K562 (cell line): ENCODE measurements at regions not wholly inside any gene's neighbourhood (a gene's known extent, or its start where the extent isn't known, plus 50 kb on each side); places are given as distances from the start of the nearest gene placed in this dataset.
"Not testable (repeated sequence)": the region's sequence is repeated elsewhere in the genome, so short reads cannot be mapped to it uniquely, and the experiment has no call there.

Experiments
- ATAC-seq: fragments of 200-7000 bp; cut with Tn5 transposase; 3 replicates; pipeline ENCODE4 v1.9.1; 2020; ENCODE audit warnings: moderate library complexity
- BruUV-seq: library from RNA; stranded (reverse); fragments of 400-500 nt; replicated peaks from 2 replicates; lab custom pipeline; 2021; lab: Mats Ljungman, UMichigan
- CTCF ChIA-PET: fragments of 300-600 bp; formaldehyde crosslinking; extraction: SDS; loops from one replicate; lab custom pipeline; 2021; ENCODE audit warnings: low intra/inter-chr PET ratio; lab: Yijun Ruan, JAX
- POLR2A ChIA-PET: fragments of 300-600, 350-650 bp; sonication (Branson Sonifier 250); formaldehyde crosslinking; extraction: SDS; loops from one replicate; lab custom pipeline; 2021; ENCODE audit warnings: antibody characterized with exemption, inconsistent platforms; lab: Yijun Ruan, JAX
- DNase-seq, 4 experiments: peaks; one replicate each; pipeline versions ENCODE4 v3.0.0 to v3.0.0-alpha.2; 2011 to 2018; ENCODE audit warnings: low spot score in 3 of 4, mixed read lengths in 3 of 4; ENCODE audit errors: extremely low read depth in 1 of 4
- FAIRE-seq: peaks from 2 replicates; lab custom pipeline; 2011; peaks lifted over from hg19 to GRCh38; lab: Jason Lieb, UNC
- H2AFZ ChIP-seq: 2 replicates; pipeline ENCODE4 v1.6.0; 2011; ENCODE audit warnings: low read depth, low read length, control low read depth, inconsistent platforms
- H3K27ac ChIP-seq: fragments of 200-600 bp; 3 replicates; pipeline ENCODE4 v1.8.0; 2011; ENCODE audit warnings: low read depth, mild to moderate bottlenecking, control low read depth, inconsistent platforms, low read length, moderate library complexity, mixed read lengths; ENCODE audit errors: extremely low read depth
- H3K27me3 ChIP-seq, 2 experiments: fragments of 300-600 bp in 1 of 2; 2 replicates in 1 of 2; 3 replicates in 1 of 2; pipeline versions ENCODE4 v1.6.0 to v1.8.0; 2011; ENCODE audit warnings: inconsistent platforms in 2 of 2, low read length in 2 of 2, mild to moderate bottlenecking in 1 of 2, mixed read lengths in 1 of 2, moderate library complexity in 1 of 2; ENCODE audit not compliant: control insufficient read depth in 2 of 2, insufficient read depth in 2 of 2
- H3K36me3 ChIP-seq: fragments of 300-600 bp; 3 replicates; pipeline ENCODE4 v1.8.0; 2011; ENCODE audit warnings: mild to moderate bottlenecking, low read length, inconsistent platforms; ENCODE audit not compliant: control insufficient read depth, insufficient read depth
- H3K4me1 ChIP-seq, 2 experiments: fragments of 200-600 bp in 1 of 2; replicated peaks in 1 of 2; 2 replicates in 1 of 2; 3 replicates in 1 of 2; pipeline versions ENCODE4 v1.5.1 to v1.8.0; 2011; ENCODE audit warnings: inconsistent platforms in 2 of 2, low read length in 2 of 2, mild to moderate bottlenecking in 1 of 2, mixed read lengths in 1 of 2, moderate library complexity in 1 of 2; ENCODE audit not compliant: control insufficient read depth in 2 of 2, insufficient read depth in 2 of 2
- H3K4me2 ChIP-seq: 2 replicates; pipeline ENCODE4 v1.6.1; 2011; ENCODE audit warnings: low read length, control low read depth, inconsistent platforms, mixed read lengths; ENCODE audit not compliant: insufficient read depth
- H3K4me3 ChIP-seq: fragments of 200-600 bp; sonication (generic), shearing (Covaris generic); 2 replicates; pipeline ENCODE4 v1.5.1; 2016; ENCODE audit warnings: control low read depth, inconsistent platforms
- H3K79me2 ChIP-seq: fragments of 200-600 bp; 3 replicates; pipeline ENCODE4 v1.8.0; 2011; ENCODE audit warnings: low read length, inconsistent platforms; ENCODE audit not compliant: control insufficient read depth, insufficient read depth
- H3K9ac ChIP-seq, 2 experiments: 2 replicates each; pipeline versions ENCODE4 v1.6.0 to v1.6.1; 2011; ENCODE audit warnings: low read depth in 2 of 2, low read length in 2 of 2, control low read depth in 1 of 2, inconsistent platforms in 1 of 2, mild to moderate bottlenecking in 1 of 2, mixed read lengths in 1 of 2; ENCODE audit not compliant: insufficient read depth in 1 of 2
- H3K9me1 ChIP-seq: one replicate; pipeline ENCODE4 v1.6.0; 2011; ENCODE audit warnings: inconsistent platforms, mild to moderate bottlenecking, low read length, moderate library complexity; ENCODE audit not compliant: control insufficient read depth, insufficient read depth
- H3K9me3 ChIP-seq: replicated peaks from 2 replicates; pipeline ENCODE4 v1.5.1; 2011; ENCODE audit warnings: low read depth, low read length, inconsistent platforms; ENCODE audit not compliant: control insufficient read depth, insufficient read depth
- H4K20me1 ChIP-seq: replicated peaks from 2 replicates; pipeline ENCODE4 v1.6.1; 2011; ENCODE audit warnings: low read length, inconsistent platforms, mixed read lengths; ENCODE audit not compliant: control insufficient read depth, insufficient read depth
- EHMT2 ChIP-seq: fragments of 450-650 bp; IDR thresholded peaks from 2 replicates; pipeline ENCODE4 v1.6.1; 2018; ENCODE audit warnings: antibody characterized with exemption
- NR2F6 ChIP-seq: fragments of 450-650 bp; formaldehyde crosslinking; IDR thresholded peaks from 2 replicates; pipeline ENCODE4 v1.4.0; 2020; ENCODE audit warnings: mild to moderate bottlenecking
- POLR2A ChIP-seq: fragments of 450-650 bp; conservative IDR thresholded peaks from 2 replicates; pipeline ENCODE4 v1.6.1; 2016
- WGBS: fragments of 100-300 bp; shearing (Covaris generic); methylation state at CpG from one replicate; pipeline ENCODE4 v1.1.6; 2016; ENCODE audit warnings: low coverage, mixed read lengths; ENCODE audit not compliant: insufficient coverage; ENCODE audit errors: missing lambda C conversion rate; 5-methylcytosine and 5-hydroxymethylcytosine counted together
- in situ Hi-C: fragments of 300-500 bp; cut with MboI; formaldehyde crosslinking; loops from 4 replicates; pipeline ENCODE4 v1.15.0; 2018; ENCODE audit warnings: inconsistent platforms, mixed read lengths
- intact Hi-C: fragments of 100-400 bp; cut with micrococcal nuclease; formaldehyde crosslinking; loops from 2 replicates; pipeline ENCODE4 v1.14.2; 2022
- TF ChIP-seq, protein P1 (sequence below): fragments of 250-450 bp; sonication (Bioruptor Pico); IDR thresholded peaks from 2 replicates; pipeline ENCODE4 v1.6.1; 2021; ENCODE audit warnings: mild to moderate bottlenecking
- TF ChIP-seq, protein P2 (sequence below), 2 experiments: fragments of 200-800 bp in 1 of 2; sonication (Bioruptor generic) in 1 of 2; sonication (generic) in 1 of 2; formaldehyde crosslinking in 1 of 2; IDR thresholded peaks in 1 of 2; conservative IDR thresholded peaks in 1 of 2; 2 replicates each; pipeline versions ENCODE4 v1.5.0 to v1.6.1; 2016 to 2020; ENCODE audit warnings: missing compliant biosample characterization in 1 of 2, missing genetic modification characterization in 1 of 2, missing genetic modification reagents in 1 of 2

DNA sequence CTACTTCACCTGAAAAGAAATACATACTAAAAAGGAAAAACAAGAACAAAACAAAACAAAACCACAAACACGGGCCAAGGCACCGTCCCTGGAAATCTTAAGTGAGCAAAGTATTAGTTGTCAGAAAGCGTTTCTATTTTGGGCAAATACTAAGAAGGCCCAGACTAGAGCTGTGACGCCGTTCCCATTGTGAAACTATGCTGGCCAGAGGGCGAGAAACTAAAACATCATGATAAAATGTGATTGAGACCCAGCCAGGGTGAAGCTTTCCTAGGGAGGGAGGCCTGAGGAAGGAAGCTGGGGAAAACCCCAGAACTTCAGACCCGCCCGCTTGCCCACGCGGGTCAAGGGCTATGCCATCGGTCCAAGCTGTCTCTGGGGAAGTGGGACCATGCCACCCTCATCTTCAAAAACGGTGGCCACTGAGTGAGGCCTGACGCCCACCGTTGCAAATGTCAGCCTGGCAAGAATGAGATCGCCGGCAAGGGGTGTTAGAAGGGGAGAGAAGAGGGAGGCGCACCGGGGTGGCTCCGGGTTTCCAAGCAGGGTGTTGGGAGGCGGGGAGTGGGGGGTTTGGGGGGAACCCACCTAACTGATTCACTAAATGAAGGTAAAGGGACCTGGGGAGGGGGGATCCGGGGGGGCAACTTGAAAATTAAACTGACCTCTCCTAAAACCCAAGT is 1950.9 kb upstream of the DEFB115 start:
- ChIA-PET POLR2A (no interaction called here), CTCF (no interaction called here)
- H3K4me2 ChIP-seq = no peak overlapping the region
- TF ChIP-seq EHMT2 (no peak), POLR2A (no peak), NR2F6 (no peak)
- TF ChIP-seq, protein P1, sequence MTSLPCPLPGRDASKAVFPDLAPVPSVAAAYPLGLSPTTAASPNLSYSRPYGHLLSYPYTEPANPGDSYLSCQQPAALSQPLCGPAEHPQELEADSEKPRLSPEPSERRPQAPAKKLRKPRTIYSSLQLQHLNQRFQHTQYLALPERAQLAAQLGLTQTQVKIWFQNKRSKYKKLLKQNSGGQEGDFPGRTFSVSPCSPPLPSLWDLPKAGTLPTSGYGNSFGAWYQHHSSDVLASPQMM (CRISPR knock-in tag) = no peak
- TF ChIP-seq, protein P2, sequence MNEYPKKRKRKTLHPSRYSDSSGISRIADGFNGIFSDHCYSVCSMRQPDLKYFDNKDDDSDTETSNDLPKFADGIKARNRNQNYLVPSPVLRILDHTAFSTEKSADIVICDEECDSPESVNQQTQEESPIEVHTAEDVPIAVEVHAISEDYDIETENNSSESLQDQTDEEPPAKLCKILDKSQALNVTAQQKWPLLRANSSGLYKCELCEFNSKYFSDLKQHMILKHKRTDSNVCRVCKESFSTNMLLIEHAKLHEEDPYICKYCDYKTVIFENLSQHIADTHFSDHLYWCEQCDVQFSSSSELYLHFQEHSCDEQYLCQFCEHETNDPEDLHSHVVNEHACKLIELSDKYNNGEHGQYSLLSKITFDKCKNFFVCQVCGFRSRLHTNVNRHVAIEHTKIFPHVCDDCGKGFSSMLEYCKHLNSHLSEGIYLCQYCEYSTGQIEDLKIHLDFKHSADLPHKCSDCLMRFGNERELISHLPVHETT (CRISPR knock-in tag; conservative IDR thresholded peaks at IDR 0.05 in 1 of 2, IDR thresholded peaks at IDR 0.05 in 1 of 2) = no peak
- in situ Hi-C loops = loop anchor here (25.0 kb wide), 1 partner anchor 1031 kb away; no protein-coding TSS in a partner anchor
- 0 out of 2 replicates have a peak overlapping the region, but pooled peaks have one; percentile 26 for H2AFZ ChIP-seq
- no peak for ATAC-seq
- no peak overlapping the region for H3K9ac ChIP-seq
- no TSS peak for BruUV-seq
- no peaks in the 10 kb centered on the region for H3K36me3 ChIP-seq
- H3K9me1 ChIP-seq = no peaks in the 10 kb centered on the region
- no peak for FAIRE-seq
- no peak overlapping the region for H3K4me3 ChIP-seq
- no peaks in the 10 kb centered on the region for H3K27me3 ChIP-seq
- no peaks in the 10 kb centered on the region for H4K20me1 ChIP-seq
- H3K4me1 ChIP-seq = no peaks in the 10 kb centered on the region
- peak in 1 of 4 experiments; percentile 18 for DNase-seq
- no peaks in the 10 kb centered on the region for H3K9me3 ChIP-seq
- under 1% methylated on average over 12 of the region's 21 CpGs for WGBS
- H3K79me2 ChIP-seq = no peaks in the 10 kb centered on the region
- intact Hi-C loops = no loop called here
- H3K27ac ChIP-seq = no peak overlapping the region

DNA sequence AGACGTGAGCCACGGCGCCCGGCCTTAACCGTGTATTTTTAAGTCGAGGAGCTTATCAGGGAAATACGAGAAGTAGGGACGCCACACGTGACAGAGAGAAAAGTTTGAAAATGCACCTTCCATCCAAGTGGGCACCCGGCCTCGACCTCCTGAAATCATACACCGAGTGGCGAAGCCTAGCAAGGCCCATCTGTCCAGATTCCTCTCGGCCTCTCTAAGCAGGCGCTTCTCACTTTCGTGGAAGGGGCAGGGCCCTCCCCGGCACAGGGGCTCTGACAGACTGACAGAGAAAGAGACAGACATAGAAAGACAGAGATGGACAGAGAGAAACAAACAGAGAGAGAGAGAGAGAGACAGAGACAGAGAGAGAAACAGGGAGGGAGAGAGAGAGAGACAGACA is 1950.0 kb upstream of the DEFB115 start:
- H3K9me1 ChIP-seq, H3K9ac ChIP-seq, H3K9me3 ChIP-seq, intact Hi-C loops, DNase-seq, POLR2A ChIA-PET, H2AFZ ChIP-seq, H3K4me2 ChIP-seq, FAIRE-seq, H3K27ac ChIP-seq, H3K4me3 ChIP-seq, H3K27me3 ChIP-seq, H3K4me1 ChIP-seq, ATAC-seq, H3K79me2 ChIP-seq, BruUV-seq, H4K20me1 ChIP-seq, H3K36me3 ChIP-seq, CTCF ChIA-PET: not testable (repeated sequence)
- in situ Hi-C loops = loop anchor here (25.0 kb wide), 1 partner anchor 1030 kb away; no protein-coding TSS in a partner anchor
- 18% methylated on average over 12 of the region's 17 CpGs for WGBS

DNA sequence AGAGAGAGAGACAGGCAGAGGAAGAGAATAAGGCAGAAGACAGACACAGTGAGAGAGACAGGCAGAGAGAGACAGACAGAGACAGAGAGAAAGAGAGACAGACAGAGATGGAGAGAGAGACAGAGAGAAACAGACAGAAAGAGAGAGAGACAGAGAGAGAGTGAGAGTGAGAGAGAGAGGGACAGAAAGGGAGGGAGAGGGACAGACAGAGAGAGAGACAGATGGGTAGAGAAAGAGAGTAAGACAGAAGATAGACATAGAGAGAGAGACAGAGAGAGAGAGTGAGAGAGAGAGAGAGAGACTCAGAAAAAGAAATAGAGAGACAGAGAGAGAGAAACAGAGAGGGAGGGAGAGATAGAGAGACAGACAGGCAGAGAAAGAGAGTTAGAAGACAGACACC is 1948.5 kb upstream of the DEFB115 start:
- H3K4me1 ChIP-seq, DNase-seq, BruUV-seq, H4K20me1 ChIP-seq, H3K9ac ChIP-seq, CTCF ChIA-PET, H2AFZ ChIP-seq, FAIRE-seq, H3K4me2 ChIP-seq, ATAC-seq, POLR2A ChIA-PET, H3K9me1 ChIP-seq, H3K36me3 ChIP-seq, intact Hi-C loops, H3K4me3 ChIP-seq, H3K27me3 ChIP-seq, H3K27ac ChIP-seq, H3K9me3 ChIP-seq, H3K79me2 ChIP-seq: not testable (repeated sequence)
- in situ Hi-C loops = loop anchor here (25.0 kb wide), 1 partner anchor 1028 kb away; no protein-coding TSS in a partner anchor
